ENCODE measurements at regions not wholly inside any gene's neighbourhood (a gene's known extent, or its start where the extent isn't known, plus 50 kb on each side); places are given as distances from the start of the nearest gene placed in this dataset.
A peak's percentile ranks its signal among the peaks of the same experiment; 100 is the strongest.

DNA sequence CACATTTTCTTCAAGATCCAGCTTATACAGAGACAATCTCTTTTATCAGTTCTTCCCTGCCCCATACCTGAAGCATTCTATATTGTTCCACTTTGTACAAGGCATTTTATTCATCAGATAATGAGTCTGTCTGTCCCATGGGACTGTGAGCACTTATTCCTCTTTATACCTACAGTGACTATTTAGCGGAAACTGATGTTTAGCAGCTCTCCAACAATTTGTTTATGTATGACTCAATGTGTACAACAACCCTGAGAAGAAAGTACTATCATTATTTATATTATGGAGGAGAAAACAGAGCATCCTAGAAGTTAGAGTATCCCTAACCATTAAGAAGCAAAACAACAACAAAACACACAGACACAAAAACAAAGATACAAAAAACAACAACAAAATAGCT lies 306.5 kb downstream of the PRDM5 start:
- Histone ChIP-seq H3K4me3 (ENCODE audit: low read depth, low read length) (no peak overlapping the region), H3K36me3 (ENCODE audit: control insufficient read depth, insufficient read depth, low read length) (no peaks in the 10 kb centered on the region), H3K27me3 (ENCODE audit: control insufficient read depth, insufficient read depth, low read length) (no peaks in the 10 kb centered on the region)
- TF ChIP-seq, protein P1, sequence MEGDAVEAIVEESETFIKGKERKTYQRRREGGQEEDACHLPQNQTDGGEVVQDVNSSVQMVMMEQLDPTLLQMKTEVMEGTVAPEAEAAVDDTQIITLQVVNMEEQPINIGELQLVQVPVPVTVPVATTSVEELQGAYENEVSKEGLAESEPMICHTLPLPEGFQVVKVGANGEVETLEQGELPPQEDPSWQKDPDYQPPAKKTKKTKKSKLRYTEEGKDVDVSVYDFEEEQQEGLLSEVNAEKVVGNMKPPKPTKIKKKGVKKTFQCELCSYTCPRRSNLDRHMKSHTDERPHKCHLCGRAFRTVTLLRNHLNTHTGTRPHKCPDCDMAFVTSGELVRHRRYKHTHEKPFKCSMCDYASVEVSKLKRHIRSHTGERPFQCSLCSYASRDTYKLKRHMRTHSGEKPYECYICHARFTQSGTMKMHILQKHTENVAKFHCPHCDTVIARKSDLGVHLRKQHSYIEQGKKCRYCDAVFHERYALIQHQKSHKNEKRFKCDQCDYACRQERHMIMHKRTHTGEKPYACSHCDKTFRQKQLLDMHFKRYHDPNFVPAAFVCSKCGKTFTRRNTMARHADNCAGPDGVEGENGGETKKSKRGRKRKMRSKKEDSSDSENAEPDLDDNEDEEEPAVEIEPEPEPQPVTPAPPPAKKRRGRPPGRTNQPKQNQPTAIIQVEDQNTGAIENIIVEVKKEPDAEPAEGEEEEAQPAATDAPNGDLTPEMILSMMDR (IDR thresholded peaks at IDR 0.05; ENCODE audit: insufficient read depth, low read length, severe bottlenecking): no peak
- DNase-seq (ENCODE audit: low read depth): no peak
- FAIRE-seq: no peak

DNA sequence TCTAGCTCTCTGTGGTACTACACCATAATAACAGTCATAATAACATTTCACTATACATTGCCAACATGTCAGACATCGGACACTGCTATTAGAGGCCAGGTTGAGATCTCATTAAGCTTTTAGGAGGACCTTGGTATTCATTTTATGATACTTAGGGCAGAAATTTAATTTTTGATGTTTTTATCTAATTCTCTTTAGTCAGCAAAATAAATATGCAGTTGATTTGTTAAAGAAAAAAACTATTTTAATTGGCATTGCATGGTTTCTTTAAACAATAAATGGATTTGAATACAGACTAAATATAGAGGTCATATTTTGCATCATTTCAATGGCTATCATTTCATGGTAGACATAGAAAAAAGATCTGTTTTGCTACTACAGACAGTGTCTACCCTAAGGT lies 308.7 kb downstream of the PRDM5 start:
- Histone ChIP-seq H3K4me3 (ENCODE audit: low read depth, low read length) (no peak overlapping the region), H3K27me3 (ENCODE audit: control insufficient read depth, insufficient read depth, low read length) (no peaks in the 10 kb centered on the region), H3K36me3 (ENCODE audit: control insufficient read depth, insufficient read depth, low read length) (no peaks in the 10 kb centered on the region)
- DNase-seq (ENCODE audit: low read depth) (no peak), FAIRE-seq (no peak)
- TF ChIP-seq, protein P1 (IDR thresholded peaks at IDR 0.05; ENCODE audit: insufficient read depth, low read length, severe bottlenecking): no peak

DNA sequence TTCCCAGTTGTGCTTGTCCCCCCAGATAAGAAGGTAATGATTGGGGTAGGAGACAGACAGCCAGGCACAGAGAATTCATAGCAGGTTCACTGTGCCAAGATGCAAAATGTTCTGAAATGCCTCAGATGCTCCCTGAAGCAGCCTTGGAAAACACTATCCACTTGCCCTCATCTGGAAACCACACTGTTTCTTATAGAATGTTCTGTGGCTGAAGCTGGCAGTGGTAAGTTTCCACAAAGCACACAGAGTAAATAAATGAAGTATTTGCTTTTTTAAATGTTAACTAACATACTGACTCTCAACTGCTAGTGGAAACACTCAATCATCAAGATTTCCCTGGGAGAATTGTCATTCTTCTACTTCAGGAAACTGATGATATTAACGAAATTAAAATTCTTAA lies 311.4 kb downstream of the PRDM5 start:
- FAIRE-seq: peak; percentile 7
- TF ChIP-seq, protein P1 (IDR thresholded peaks at IDR 0.05; ENCODE audit: insufficient read depth, low read length, severe bottlenecking): no peak
- H3K27me3 ChIP-seq (ENCODE audit: control insufficient read depth, insufficient read depth, low read length): no peaks in the 10 kb centered on the region
- no peaks in the 10 kb centered on the region for H3K36me3 ChIP-seq (ENCODE audit: control insufficient read depth, insufficient read depth, low read length)
- no peak for DNase-seq (ENCODE audit: low read depth)
- H3K4me3 ChIP-seq (ENCODE audit: low read depth, low read length): no peak overlapping the region

DNA sequence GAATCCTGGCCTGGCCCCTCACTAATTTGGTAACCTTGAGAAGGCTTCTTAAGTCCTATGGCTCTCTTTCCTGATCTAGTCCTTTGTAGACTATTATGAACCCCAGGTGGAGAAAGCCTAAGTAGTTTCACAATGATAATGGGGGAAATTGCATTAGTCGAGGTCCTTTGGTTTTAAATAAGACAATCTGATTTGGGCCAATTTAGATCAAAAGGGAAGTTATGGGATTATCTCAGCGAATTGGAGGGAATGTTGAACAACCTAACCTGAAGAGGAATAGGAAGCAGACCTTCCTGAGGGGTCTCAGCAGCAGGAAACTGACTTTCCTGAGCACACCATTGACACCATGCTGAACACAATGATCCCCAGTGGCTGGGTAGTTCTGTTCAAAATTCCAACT lies 331.5 kb downstream of the PRDM5 start:
- no peak overlapping the region for H3K4me3 ChIP-seq (ENCODE audit: low read depth, low read length)
- FAIRE-seq (no peak), DNase-seq (ENCODE audit: low read depth) (no peak)
- no peaks in the 10 kb centered on the region for H3K36me3 ChIP-seq (ENCODE audit: control insufficient read depth, insufficient read depth, low read length)
- no peaks in the 10 kb centered on the region for H3K27me3 ChIP-seq (ENCODE audit: control insufficient read depth, insufficient read depth, low read length)
- TF ChIP-seq, protein P1 (IDR thresholded peaks at IDR 0.05; ENCODE audit: insufficient read depth, low read length, severe bottlenecking): no peak

DNA sequence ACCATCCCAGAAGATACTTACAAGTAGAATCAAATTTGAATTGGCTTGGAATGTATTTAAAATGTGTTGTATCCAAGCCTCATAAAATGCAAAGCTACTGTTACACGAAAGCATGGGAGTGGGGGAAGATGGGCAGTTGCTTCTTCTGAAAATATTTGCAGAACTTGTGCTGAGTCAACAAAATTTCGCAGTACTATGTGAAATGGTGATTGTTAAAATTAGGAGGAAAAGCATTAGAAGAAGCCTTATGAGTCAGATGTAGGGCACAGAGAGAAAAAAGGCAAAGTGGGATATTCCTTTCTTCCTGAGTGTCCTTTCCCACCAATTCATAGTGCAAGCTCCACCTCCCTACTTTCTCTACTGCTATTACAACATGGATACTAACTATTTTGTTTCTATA lies 332.7 kb downstream of the PRDM5 start:
- TF ChIP-seq, protein P1 (IDR thresholded peaks at IDR 0.05; ENCODE audit: insufficient read depth, low read length, severe bottlenecking): no peak
- Histone ChIP-seq H3K27me3 (ENCODE audit: control insufficient read depth, insufficient read depth, low read length) (no peaks in the 10 kb centered on the region), H3K4me3 (ENCODE audit: low read depth, low read length) (no peak overlapping the region), H3K36me3 (ENCODE audit: control insufficient read depth, insufficient read depth, low read length) (no peaks in the 10 kb centered on the region)
- no peak for FAIRE-seq
- DNase-seq (ENCODE audit: low read depth): no peak

DNA sequence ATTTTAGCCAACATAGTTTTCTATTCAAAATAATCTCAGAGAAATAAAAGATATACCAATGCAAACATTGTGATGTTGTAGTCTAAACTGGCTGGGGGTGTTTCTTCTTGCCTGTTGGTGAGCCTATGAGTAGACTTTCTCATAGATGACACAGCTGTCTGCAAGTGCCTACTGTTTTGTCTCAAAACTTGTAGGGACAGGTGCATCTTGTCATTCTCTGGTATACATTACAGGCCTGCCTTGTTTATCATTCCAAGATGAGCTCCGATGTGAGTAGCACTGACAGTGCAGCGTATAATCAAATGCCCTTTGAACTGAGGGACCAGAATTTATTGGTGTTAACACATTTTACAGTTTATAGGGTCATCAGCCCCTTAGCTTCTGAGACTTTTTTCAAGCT lies 353.8 kb downstream of the PRDM5 start:
- no peaks in the 10 kb centered on the region for H3K36me3 ChIP-seq (ENCODE audit: control insufficient read depth, insufficient read depth, low read length)
- no peak overlapping the region for H3K4me3 ChIP-seq (ENCODE audit: low read depth, low read length)
- TF ChIP-seq, protein P1 (IDR thresholded peaks at IDR 0.05; ENCODE audit: insufficient read depth, low read length, severe bottlenecking): no peak
- no peak for FAIRE-seq
- DNase-seq (ENCODE audit: low read depth): no peak
- no peaks in the 10 kb centered on the region for H3K27me3 ChIP-seq (ENCODE audit: control insufficient read depth, insufficient read depth, low read length)
